ENCODE measurements at regions not wholly inside any gene's neighbourhood (a gene's known extent, or its start where the extent isn't known, plus 50 kb on each side); places are given as distances from the start of the nearest gene placed in this dataset.
"Not testable (repeated sequence)": the region's sequence is repeated elsewhere in the genome, so short reads cannot be mapped to it uniquely, and the experiment has no call there.

DNA sequence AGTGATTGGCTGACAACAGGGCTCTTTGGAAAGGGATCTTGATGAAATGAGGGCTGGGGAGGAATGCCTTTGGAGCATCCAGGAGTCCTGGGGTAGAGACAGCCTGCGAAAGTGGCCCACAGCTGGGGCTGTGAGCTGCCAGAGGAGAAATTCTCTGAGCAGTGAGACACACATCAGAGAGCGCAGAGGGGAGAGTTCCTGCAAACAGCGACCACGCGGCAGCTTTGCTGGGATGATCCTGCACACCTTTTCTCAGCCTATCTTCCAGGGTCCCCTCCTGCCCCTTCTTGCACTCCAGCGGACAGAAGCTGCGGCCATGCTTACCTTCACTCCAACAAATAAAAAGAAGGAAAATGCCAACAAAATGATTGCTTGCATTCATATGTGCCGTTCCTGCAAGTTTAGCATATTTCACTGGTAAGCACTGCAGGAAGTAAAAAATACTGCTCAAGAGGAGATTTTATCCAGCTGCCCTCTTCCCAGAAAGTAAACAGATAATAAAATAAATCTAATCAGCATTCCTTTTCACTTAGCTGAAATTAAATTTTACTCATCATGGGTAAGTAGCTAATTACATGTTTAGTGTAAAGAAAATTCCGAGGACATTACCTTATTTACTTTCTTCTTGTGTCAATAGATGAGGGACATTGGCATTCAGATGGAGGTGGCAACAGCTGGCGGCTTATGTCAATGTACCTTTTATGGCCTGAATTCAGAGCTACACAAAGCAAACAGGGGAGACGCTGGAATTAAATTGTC lies 339.9 kb upstream of the ARID1B start:
- DNase-seq: no peak

- DNase-seq: no peak
Measured at GRCh38 chr6:156434795-156435190, 342.4 kb upstream of the ARID1B start.

DNA sequence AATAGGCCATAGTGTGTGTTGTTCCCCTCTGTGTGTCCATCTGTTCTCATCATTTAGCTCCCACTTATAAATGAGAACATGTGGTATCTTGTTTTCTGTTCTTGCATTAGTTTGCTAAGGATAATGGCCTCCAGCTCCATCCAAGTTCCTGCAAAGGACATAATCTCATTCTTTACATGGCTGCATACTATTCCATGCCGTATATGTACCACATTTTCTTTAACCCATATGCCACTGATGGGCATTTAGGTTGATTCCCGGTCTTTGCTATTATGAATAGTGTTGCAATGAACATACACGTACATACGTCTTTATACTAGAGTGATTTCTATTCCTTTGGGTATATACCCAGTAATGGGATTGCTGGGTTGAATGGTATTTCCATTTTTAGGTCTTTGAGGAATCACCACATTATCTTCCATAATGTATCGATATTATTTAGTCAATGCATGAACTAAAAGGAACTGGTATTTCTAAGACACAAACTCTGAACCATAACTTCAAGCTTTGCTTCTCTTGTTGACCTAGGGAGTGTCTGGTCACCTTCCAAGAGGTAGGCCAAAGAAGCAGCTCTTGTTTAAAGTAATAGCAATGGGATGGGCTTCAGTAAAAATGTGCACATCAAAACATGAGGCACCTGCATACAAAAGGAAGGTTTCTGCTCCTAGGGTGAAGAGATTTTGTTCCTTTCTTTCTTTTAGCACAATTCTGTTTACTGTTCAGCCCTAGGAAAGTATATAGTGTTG lies 343.0 kb upstream of the ARID1B start:
- no peak for DNase-seq

- DNase-seq: no peak
Measured at GRCh38 chr6:156432543-156432942, 344.6 kb upstream of the ARID1B start.

DNA sequence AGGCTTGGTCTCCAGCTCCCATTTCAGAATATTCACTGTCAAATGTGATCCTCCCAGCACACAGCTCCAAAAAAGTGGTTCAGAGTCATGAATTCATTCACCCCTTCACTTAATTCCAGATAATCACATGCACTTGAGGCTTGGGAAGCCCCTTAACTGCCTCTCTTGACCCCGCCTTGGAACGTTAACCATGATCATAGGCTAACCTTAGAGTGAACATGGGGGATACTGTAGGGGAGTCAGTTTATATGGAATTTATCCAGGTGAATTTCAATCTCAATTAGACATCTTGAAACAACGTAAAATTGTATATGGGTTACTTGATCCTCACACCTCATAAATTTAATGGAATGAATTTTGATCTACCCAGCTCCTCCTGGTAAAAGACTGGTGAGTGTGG lies 346.8 kb upstream of the ARID1B start:
- no peak for DNase-seq

DNA sequence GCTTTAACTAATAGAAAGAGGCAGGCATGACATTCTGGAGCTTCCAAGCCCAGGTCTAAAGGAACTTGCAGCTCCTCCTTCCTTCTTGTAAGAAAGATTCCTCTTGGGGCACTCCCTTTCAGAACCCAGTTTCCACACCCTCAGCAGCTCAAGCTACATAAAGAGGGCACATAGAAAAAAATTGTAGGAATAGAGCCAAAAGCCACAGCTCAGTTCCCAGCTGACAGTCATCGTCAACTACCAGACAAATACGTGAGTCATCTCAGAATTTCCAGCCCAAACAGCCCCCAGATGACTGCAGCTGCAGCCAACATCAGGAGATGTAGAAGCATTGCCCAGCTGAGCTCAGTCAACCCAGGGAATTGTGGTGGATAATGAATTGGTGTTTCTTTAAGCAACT lies 349.8 kb upstream of the ARID1B start:
- DNase-seq: no peak

DNA sequence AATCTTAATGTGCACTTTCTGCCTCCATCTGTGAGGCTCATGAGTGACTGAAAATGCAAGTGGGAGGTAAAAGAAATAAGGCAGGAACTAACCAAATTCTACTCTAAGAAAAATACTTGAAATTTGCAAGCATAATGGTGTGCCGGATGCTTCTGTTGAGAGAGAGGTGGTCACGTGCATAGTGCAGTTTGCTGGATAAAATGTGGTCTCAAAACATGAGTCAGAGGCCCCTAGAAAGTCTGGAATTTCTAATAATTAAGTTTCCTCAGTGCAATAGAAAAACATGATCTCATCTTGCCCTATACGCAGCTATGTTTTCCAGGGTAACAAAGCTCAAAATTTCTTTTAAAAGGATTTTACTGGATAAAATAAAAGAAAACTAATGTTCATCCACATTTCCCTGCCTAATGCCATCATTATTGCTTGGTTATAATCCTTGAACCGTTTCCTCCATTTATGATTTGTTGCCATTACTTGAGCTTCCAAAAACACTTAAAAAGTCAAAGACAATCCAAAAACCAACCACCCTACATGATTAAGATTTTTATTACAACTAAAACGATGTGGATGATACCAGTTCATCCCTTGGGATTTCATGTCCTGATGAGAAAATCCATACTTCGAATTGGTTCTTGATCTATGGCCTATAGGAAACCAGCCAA lies 351.7 kb upstream of the ARID1B start:
- no peak for DNase-seq

DNA sequence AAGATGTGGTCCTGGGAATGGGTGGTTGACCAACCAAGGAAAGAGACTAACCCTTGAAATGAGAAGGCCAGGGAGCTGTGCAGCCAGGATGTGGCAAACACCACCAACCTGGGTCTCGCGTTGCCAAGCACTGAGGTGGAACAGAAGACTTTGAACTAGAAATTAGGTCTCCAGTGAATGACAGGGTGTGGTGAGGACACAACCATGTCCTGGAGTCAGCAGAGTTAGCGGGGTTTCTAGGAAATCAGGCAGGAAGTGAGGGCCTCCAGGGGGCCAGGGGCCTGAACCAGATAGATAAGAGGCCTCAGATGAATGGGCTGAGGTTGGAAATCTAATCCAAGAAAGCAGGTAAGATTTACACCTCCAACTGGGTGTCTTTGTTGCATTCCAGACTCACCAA lies 353.3 kb upstream of the ARID1B start:
- DNase-seq: peak; percentile 13

GRCh38 chr6:156423075-156423474 lies 354.1 kb upstream of the ARID1B start:
- DNase-seq: no peak

DNA sequence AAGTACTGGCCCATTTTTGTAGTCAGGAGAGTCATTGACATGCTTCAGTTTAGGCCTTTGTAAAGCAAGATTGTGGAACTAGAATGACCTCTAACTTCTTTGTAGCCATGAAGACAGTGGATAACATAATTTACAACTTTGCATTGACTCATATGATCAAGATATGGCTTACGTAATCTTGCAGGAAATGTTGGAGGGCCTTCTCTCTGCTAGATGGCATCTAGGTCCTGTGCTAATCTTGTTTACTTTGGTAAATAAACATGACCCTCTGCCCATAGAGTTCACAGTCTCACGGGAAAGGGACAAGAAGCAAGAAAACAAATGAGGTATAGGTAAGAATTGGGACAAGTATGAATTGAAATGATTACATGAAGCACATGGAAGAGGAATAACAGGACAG lies 355.2 kb upstream of the ARID1B start:
- no peak for DNase-seq

DNA sequence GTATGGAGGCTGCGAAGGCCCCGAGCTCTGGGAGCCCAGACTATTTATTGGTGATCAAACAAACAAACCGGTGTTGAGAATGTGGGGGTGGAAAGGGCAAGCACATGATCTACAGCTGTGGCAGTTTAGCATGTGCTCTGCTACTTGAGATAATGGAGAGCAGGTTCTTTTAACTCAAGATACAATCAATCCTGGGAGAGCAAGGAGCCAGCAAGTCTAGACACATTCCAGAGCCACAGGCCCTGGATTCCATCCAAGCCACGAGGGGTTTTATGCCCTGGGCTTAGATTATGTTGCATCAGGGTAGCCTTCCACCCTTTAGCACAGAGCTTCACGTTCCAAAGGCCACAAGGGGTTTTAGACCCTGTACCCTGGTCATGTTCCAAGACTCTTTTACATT lies 355.9 kb upstream of the ARID1B start:
- not testable (repeated sequence) for DNase-seq

GRCh38 chr6:156420172-156420993 lies 356.8 kb upstream of the ARID1B start:
- DNase-seq: no peak

DNA sequence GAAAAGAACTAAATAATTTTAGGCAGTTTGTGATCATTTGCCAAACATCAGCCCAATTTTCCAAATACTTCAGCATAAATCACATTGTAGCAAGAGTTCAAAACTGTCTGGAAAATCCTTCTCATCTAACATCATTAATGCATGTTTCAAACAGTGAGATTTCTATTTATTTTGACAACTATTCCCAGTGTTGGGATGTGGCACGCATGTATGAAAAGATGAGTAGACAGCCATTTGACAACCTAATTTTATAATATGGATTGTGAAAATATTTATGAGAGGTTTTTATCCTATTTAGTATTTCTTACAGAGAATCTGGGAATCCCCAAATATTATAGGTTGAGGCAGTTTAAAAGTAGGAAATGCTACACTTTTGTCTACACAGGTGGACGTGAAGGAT lies 357.6 kb upstream of the ARID1B start:
- DNase-seq: no peak

- no peak for DNase-seq
Measured at GRCh38 chr6:156418253-156418652, 358.9 kb upstream of the ARID1B start.

GRCh38 chr6:156416391-156416790 lies 360.8 kb upstream of the ARID1B start:
- DNase-seq: no peak

DNA sequence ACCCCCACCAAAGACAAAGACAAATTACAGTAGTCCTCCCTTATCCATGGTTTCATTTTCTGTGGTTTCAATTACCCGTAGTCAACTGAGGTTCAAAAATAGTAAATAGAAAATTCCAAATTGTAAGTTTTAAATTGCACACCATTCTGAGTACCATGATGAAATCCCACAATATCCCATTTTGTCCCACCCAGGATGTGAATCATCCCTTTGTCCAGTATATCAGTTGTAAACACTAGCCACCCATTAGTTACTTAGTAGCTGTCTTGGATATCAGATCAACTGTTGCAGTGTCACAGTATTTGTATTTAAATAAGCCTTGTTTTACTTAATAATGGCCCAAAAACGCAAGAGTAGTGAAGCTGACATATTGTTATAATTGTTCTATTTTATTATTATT lies 364.0 kb upstream of the ARID1B start:
- no peak for DNase-seq

GRCh38 chr6:156410649-156411048 lies 366.5 kb upstream of the ARID1B start:
- no peak for DNase-seq

DNA sequence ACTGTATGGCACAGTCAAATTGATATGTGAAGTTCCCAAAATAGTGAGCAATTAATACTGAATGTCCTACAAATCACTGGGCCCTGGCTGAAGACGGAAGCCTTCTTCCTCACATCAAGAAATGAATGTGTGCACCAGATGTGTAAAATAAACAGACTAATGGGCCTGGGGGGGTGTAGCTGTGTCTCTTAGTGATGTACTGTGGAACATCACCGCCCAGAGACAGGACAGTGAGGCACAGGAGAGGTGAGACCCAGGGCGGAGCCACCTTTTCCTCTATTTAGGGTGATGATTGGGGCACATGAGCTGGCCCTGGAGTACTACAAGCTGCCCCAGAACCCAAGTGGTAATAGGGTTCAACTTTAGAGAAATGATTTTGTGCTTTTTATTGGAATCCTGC lies 368.5 kb upstream of the ARID1B start:
- DNase-seq: no peak

DNA sequence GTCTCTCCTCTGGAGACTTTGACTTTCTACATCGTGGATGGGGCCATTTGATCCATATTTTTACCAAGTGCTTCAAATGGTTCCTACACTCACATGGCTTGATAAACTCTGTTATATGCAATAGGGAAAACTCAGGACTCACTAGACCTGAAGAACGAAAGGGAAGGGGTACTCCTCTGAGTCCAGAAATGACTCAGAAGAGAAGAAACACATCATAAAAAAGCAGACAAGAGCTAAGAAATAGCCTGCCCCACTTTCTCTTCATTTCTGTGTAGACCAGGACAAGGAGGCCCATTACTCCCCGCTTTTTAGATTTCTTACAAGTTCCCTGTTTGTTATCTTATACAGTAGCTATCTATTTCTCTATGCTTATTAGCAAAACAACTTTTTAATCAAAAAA lies 369.8 kb upstream of the ARID1B start:
- no peak for DNase-seq

DNA sequence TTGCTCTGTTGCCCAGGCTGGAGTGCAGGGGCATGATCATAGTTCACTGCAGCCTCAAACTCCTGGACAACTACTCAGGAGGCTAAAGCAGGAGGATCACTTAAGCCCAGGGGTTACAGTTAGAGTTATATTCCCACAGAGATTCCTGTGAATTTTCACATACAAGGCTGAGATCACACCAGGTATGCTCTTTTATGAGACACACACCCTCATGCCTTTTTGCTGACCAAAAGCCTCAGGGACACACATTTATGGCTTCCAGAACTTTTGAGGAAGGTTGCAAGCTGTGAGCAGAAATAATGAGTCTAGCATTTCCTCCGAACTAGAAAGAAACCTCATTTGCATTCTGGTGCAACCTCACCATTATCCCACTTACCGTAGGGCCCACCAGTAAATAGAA lies 370.5 kb upstream of the ARID1B start:
- DNase-seq: no peak

DNA sequence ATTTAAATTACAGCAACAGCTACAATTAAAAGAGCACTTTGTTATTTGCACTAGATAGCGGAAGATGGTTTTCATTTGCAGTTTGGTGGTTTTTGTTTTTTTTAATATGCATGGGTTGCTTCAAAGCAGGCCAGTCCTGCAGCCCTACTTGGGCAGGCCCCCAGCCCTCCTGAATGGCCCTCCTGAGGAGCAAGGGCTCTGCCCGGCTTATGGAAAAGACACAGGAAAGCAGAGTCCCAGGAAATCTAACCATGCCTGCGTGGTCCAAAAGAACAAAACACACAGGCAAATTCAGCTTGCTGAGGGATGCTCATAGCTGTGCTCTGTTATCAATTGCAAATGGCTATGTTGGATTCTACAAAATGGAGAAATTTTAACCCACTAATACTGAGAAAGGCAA lies 371.1 kb upstream of the ARID1B start:
- no peak for DNase-seq

GRCh38 chr6:156402628-156403027 lies 374.6 kb upstream of the ARID1B start:
- no peak for DNase-seq

DNA sequence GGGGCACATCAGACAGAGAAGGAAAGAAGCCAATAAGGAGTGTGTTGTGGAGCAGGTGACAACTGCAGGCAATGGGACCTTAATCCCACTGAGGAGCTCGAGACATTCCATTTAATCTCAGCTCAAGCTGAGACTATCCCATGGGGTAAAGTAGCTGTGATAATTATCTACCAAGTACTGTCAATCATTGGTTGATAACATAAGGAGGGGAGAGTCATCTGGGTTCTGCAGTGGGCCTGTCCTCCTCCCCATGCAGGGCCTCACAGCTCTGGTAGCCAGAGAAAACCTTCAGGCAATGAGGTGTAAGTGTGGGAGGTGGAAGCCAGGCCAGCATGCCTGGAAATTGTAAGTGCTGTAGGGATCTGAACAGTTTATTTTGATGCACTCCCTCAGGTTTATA lies 375.0 kb upstream of the ARID1B start:
- no peak for DNase-seq
